ENCODE measurements at regions not wholly inside any gene's neighbourhood (a gene's known extent, or its start where the extent isn't known, plus 50 kb on each side); places are given as distances from the start of the nearest gene placed in this dataset.
"Not testable (repeated sequence)": the region's sequence is repeated elsewhere in the genome, so short reads cannot be mapped to it uniquely, and the experiment has no call there.

- intact Hi-C loops (cut with micrococcal nuclease) = loop anchor here (1.0 kb wide), 1 partner anchor 9 kb away; no protein-coding TSS in a partner anchor
These were observed 971.0 kb upstream of the GYPC start for GRCh38 chr2:125684932-125685331.

- intact Hi-C loops (cut with micrococcal nuclease) = no loop called here
These were observed 959.4 kb upstream of the GYPC start for GRCh38 chr2:125696560-125696959.

- intact Hi-C loops (cut with micrococcal nuclease) = no loop called here
These were observed 957.7 kb upstream of the GYPC start for GRCh38 chr2:125698280-125698679.

GRCh38 chr2:125701070-125701469 is 954.9 kb upstream of the GYPC start:
- intact Hi-C loops (cut with micrococcal nuclease) = no loop called here

GRCh38 chr2:125707611-125708010 is 948.3 kb upstream of the GYPC start:
- intact Hi-C loops (cut with micrococcal nuclease) = no loop called here

GRCh38 chr2:125710561-125710960 is 945.4 kb upstream of the GYPC start:
- intact Hi-C loops (cut with micrococcal nuclease) = no loop called here

GRCh38 chr2:125711075-125711474 is 944.9 kb upstream of the GYPC start:
- intact Hi-C loops (cut with micrococcal nuclease) = no loop called here

- intact Hi-C loops (cut with micrococcal nuclease) = no loop called here
These were observed 942.4 kb upstream of the GYPC start for GRCh38 chr2:125713533-125713932.

GRCh38 chr2:125721072-125721721 is 934.8 kb upstream of the GYPC start:
- intact Hi-C loops (cut with micrococcal nuclease) = no loop called here

GRCh38 chr2:125730921-125731320 is 925.0 kb upstream of the GYPC start:
- intact Hi-C loops (cut with micrococcal nuclease) = no loop called here

GRCh38 chr2:125736306-125736705 is 919.7 kb upstream of the GYPC start:
- intact Hi-C loops (cut with micrococcal nuclease) = no loop called here

- intact Hi-C loops (cut with micrococcal nuclease) = no loop called here
These were observed 910.4 kb upstream of the GYPC start for GRCh38 chr2:125745514-125745913.

- intact Hi-C loops (cut with micrococcal nuclease) = no loop called here
These were observed 909.4 kb upstream of the GYPC start for GRCh38 chr2:125746321-125747164.

GRCh38 chr2:125747165-125747425 is 908.9 kb upstream of the GYPC start:
- intact Hi-C loops (cut with micrococcal nuclease) = no loop called here

GRCh38 chr2:125756431-125756830 is 899.5 kb upstream of the GYPC start:
- intact Hi-C loops (cut with micrococcal nuclease) = no loop called here

GRCh38 chr2:125796784-125797183 is 859.2 kb upstream of the GYPC start:
- intact Hi-C loops (cut with micrococcal nuclease) = no loop called here

- intact Hi-C loops (cut with micrococcal nuclease) = no loop called here
These were observed 858.8 kb upstream of the GYPC start for GRCh38 chr2:125797192-125797591.

GRCh38 chr2:125822746-125823145 is 833.2 kb upstream of the GYPC start:
- intact Hi-C loops (cut with micrococcal nuclease) = no loop called here

- intact Hi-C loops (cut with micrococcal nuclease) = not testable (repeated sequence)
These were observed 830.2 kb upstream of the GYPC start for GRCh38 chr2:125825781-125826180.

GRCh38 chr2:125837128-125837527 is 818.8 kb upstream of the GYPC start:
- intact Hi-C loops (cut with micrococcal nuclease) = no loop called here

GRCh38 chr2:125837611-125838010 is 818.3 kb upstream of the GYPC start:
- intact Hi-C loops (cut with micrococcal nuclease) = no loop called here

GRCh38 chr2:125839945-125840344 is 816.0 kb upstream of the GYPC start:
- intact Hi-C loops (cut with micrococcal nuclease) = no loop called here

- intact Hi-C loops (cut with micrococcal nuclease) = no loop called here
These were observed 813.9 kb upstream of the GYPC start for GRCh38 chr2:125842041-125842440.

Data from T-helper 1 cell treated with Interleukin-12 subunit alpha and Interleukin-12 subunit beta and Interleukin-4 antibody, amounts not matched to agents 30 ng/mL and 1 ng/mL, for 36 hours (primary cell).